ENCODE measurements at regions not wholly inside any gene's neighbourhood (a gene's known extent, or its start where the extent isn't known, plus 50 kb on each side); places are given as distances from the start of the nearest gene placed in this dataset.

DNA sequence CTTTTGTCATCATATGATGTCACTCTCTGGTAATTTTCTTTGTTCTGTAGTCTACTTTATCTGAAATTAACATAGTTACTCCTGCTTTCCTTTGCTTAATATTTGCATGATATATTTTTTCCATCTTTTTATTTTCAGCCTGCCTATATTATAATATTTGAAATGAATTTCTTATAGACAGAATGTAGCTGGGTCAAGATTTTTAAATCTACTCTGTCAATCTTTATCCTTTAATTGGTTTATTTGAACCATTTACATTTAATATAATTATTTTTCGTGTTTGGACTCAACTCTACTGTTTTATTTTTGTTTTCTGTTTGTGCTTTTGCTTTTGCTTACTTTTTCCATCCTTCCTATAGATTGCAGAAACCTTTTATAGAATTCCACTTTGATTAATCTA lies 118.0 kb downstream of the FOXD1 start:
- Mint-ChIP-seq H3K9me3 (peaks cover 12% of the 10 kb centered on the region), H3K4me3 (no peak overlapping the region), H3K36me3 (ENCODE audit: low read depth) (no peaks in the 10 kb centered on the region), H3K27ac (ENCODE audit: unreplicated experiment) (no peak overlapping the region), H3K27me3 (ENCODE audit: low read depth) (peaks cover 32% of the 10 kb centered on the region), H3K4me1 (no peaks in the 10 kb centered on the region)
- no peak for DNase-seq (ENCODE audit: low read depth, low spot score)
- TF ChIP-seq CTCF (conservative IDR thresholded peaks at IDR 0.05) = no peak

- no peak for TF ChIP-seq CTCF (conservative IDR thresholded peaks at IDR 0.05)
- H3K4me3 Mint-ChIP-seq = no peak overlapping the region
- no peak for DNase-seq (ENCODE audit: low read depth, low spot score)
- no peak overlapping the region for H3K27ac Mint-ChIP-seq (ENCODE audit: unreplicated experiment)
- no peaks in the 10 kb centered on the region for H3K4me1 Mint-ChIP-seq
- peaks cover 12% of the 10 kb centered on the region for H3K9me3 Mint-ChIP-seq
- peaks cover 29% of the 10 kb centered on the region for H3K27me3 Mint-ChIP-seq (ENCODE audit: low read depth)
- H3K36me3 Mint-ChIP-seq (ENCODE audit: low read depth) = no peaks in the 10 kb centered on the region
Observed at GRCh38 chr5:73328640-73329039, 119.9 kb downstream of the FOXD1 start.

GRCh38 chr5:73327908-73328455 lies 120.6 kb downstream of the FOXD1 start:
- no peak for DNase-seq (ENCODE audit: low read depth, low spot score)
- TF ChIP-seq CTCF (conservative IDR thresholded peaks at IDR 0.05) = no peak
- Mint-ChIP-seq H3K4me1 (no peaks in the 10 kb centered on the region), H3K36me3 (ENCODE audit: low read depth) (no peaks in the 10 kb centered on the region), H3K27ac (ENCODE audit: unreplicated experiment) (no peak overlapping the region), H3K4me3 (no peak overlapping the region), H3K27me3 (ENCODE audit: low read depth) (peaks cover 30% of the 10 kb centered on the region), H3K9me3 (peaks cover 12% of the 10 kb centered on the region)

- no peak for DNase-seq (ENCODE audit: low read depth, low spot score)
- H3K4me3 Mint-ChIP-seq = no peak overlapping the region
- H3K27ac Mint-ChIP-seq (ENCODE audit: unreplicated experiment) = no peak overlapping the region
- peaks cover 32% of the 10 kb centered on the region for H3K27me3 Mint-ChIP-seq (ENCODE audit: low read depth)
- no peaks in the 10 kb centered on the region for H3K36me3 Mint-ChIP-seq (ENCODE audit: low read depth)
- no peak for TF ChIP-seq CTCF (conservative IDR thresholded peaks at IDR 0.05)
- peaks cover 2% of the 10 kb centered on the region for H3K9me3 Mint-ChIP-seq
- no peaks in the 10 kb centered on the region for H3K4me1 Mint-ChIP-seq
Observed at GRCh38 chr5:73325546-73325945, 123.0 kb downstream of the FOXD1 start.

- no peak for TF ChIP-seq CTCF (conservative IDR thresholded peaks at IDR 0.05)
- Mint-ChIP-seq H3K27ac (ENCODE audit: unreplicated experiment) (no peak overlapping the region), H3K9me3 (no peaks in the 10 kb centered on the region), H3K4me3 (no peak overlapping the region), H3K36me3 (ENCODE audit: low read depth) (no peaks in the 10 kb centered on the region), H3K27me3 (ENCODE audit: low read depth) (peaks cover 30% of the 10 kb centered on the region), H3K4me1 (no peaks in the 10 kb centered on the region)
- no peak for DNase-seq (ENCODE audit: low read depth, low spot score)
Observed at GRCh38 chr5:73323466-73323865, 125.1 kb downstream of the FOXD1 start.

All from neural crest cell (in vitro differentiated cells).